Endodermal cell (in vitro differentiated cells): ENCODE measurements at regions not wholly inside any gene's neighbourhood (a gene's known extent, or its start where the extent isn't known, plus 50 kb on each side); places are given as distances from the start of the nearest gene placed in this dataset.

ENCODE experiments used
- DNase-seq: peaks from one replicate; pipeline ENCODE4 v3.0.0-alpha.2; 2017
- H3K27ac ChIP-seq: 2 replicates; pipeline ENCODE4 v1.5.1; 2013; ENCODE audit warnings: mild to moderate bottlenecking, low read depth, low read length, moderate library complexity
- H3K27me3 ChIP-seq: 2 replicates; pipeline ENCODE4 v1.6.1; 2013; ENCODE audit warnings: mild to moderate bottlenecking, low read length, moderate library complexity; ENCODE audit not compliant: insufficient read depth, control insufficient read depth, poor library complexity, severe bottlenecking
- H3K36me3 ChIP-seq: 2 replicates; pipeline ENCODE4 v1.7.0; 2013; ENCODE audit warnings: mild to moderate bottlenecking, low read length, moderate library complexity; ENCODE audit not compliant: control insufficient read depth, insufficient read depth
- H3K4me1 ChIP-seq: one replicate; pipeline ENCODE4 v1.7.0; 2013; ENCODE audit warnings: low read length; ENCODE audit not compliant: control insufficient read depth, insufficient read depth
- H3K4me3 ChIP-seq: 2 replicates; pipeline ENCODE4 v1.5.1; 2013; ENCODE audit warnings: mild to moderate bottlenecking, low read length, moderate library complexity
- H3K9ac ChIP-seq: 2 replicates; pipeline ENCODE4 v1.6.1; 2013; ENCODE audit warnings: mild to moderate bottlenecking, low read length, moderate library complexity; ENCODE audit not compliant: poor library complexity, severe bottlenecking; ENCODE audit errors: extremely low read depth
- H3K9me3 ChIP-seq: 2 replicates; pipeline ENCODE4 v1.6.1; 2013; ENCODE audit warnings: mild to moderate bottlenecking, low read length, moderate library complexity; ENCODE audit not compliant: control insufficient read depth
- H3K27ac Mint-ChIP-seq: 2 replicates; pipeline ENCODE4 v1.8.0; 2020; ENCODE audit warnings: mixed read lengths
- H3K27me3 Mint-ChIP-seq: 2 replicates; pipeline ENCODE4 v1.8.0; 2021; ENCODE audit warnings: mild to moderate bottlenecking, mixed read lengths; ENCODE audit not compliant: insufficient read depth
- H3K36me3 Mint-ChIP-seq: 2 replicates; pipeline ENCODE4 v1.8.0; 2020; ENCODE audit warnings: low read depth, mixed read lengths
- H3K4me1 Mint-ChIP-seq: 2 replicates; pipeline ENCODE4 v1.8.0; 2020; ENCODE audit warnings: mixed read lengths
- H3K4me3 Mint-ChIP-seq: 2 replicates; pipeline ENCODE4 v1.8.0; 2020; ENCODE audit warnings: mild to moderate bottlenecking, moderate library complexity, mixed read lengths
- H3K9me3 Mint-ChIP-seq: 2 replicates; pipeline ENCODE4 v1.8.0; 2020; ENCODE audit warnings: mild to moderate bottlenecking, mixed read lengths
- CTCF ChIP-seq: fragments of 200-600 bp; sonication (generic); conservative IDR thresholded peaks from 2 replicates; pipeline ENCODE4 v1.5.0; 2021; ENCODE audit warnings: antibody characterized with exemption, mild to moderate bottlenecking
- WGBS, 2 experiments: methylation state at CpG; one replicate each; pipeline versions ENCODE4 v1.1.5 to v1.1.7; 2013; ENCODE audit warnings: missing lambda C conversion rate in 2 of 2, mixed read lengths in 1 of 2; ENCODE audit not compliant: insufficient coverage in 1 of 2, insufficient read length in 1 of 2; 5-methylcytosine and 5-hydroxymethylcytosine counted together

GRCh38 chr6:14874975-14875480 is 370.8 kb upstream of the JARID2 start:
- no peak for DNase-seq
- Histone ChIP-seq H3K4me1 (peaks cover 3% of the 10 kb centered on the region), H3K27ac (no peak overlapping the region), H3K36me3 (no peaks in the 10 kb centered on the region), H3K4me3 (no peak overlapping the region), H3K9me3 (no peaks in the 10 kb centered on the region), H3K27me3 (no peaks in the 10 kb centered on the region), H3K9ac (no peak overlapping the region)
- no peaks in the 10 kb centered on the region for H3K27me3 Mint-ChIP-seq
- 95 to 98% methylated on average over 3 to 4 of the region's 4 CpGs for WGBS, 2 experiments
- TF ChIP-seq CTCF, result no peak
- H3K4me1 Mint-ChIP-seq, result peaks cover 25% of the 10 kb centered on the region
- no peak overlapping the region for H3K27ac Mint-ChIP-seq
- H3K4me3 Mint-ChIP-seq, result no peak overlapping the region
- H3K9me3 Mint-ChIP-seq, result no peaks in the 10 kb centered on the region
- H3K36me3 Mint-ChIP-seq, result no peaks in the 10 kb centered on the region

- peaks cover 8% of the 10 kb centered on the region for H3K4me1 ChIP-seq
- H3K4me3 ChIP-seq, result no peak overlapping the region
- no peaks in the 10 kb centered on the region for H3K27me3 Mint-ChIP-seq
- no peaks in the 10 kb centered on the region for H3K27me3 ChIP-seq
- peaks cover 25% of the 10 kb centered on the region for H3K4me1 Mint-ChIP-seq
- no peaks in the 10 kb centered on the region for H3K36me3 ChIP-seq
- WGBS, 2 experiments, result 86 to 94% methylated on average over 5 to 6 of the region's 6 CpGs
- no peaks in the 10 kb centered on the region for H3K9me3 ChIP-seq
- H3K27ac Mint-ChIP-seq, result no peak overlapping the region
- no peaks in the 10 kb centered on the region for H3K9me3 Mint-ChIP-seq
- no peak overlapping the region for H3K4me3 Mint-ChIP-seq
- no peak overlapping the region for H3K27ac ChIP-seq
- no peak for TF ChIP-seq CTCF
- no peak overlapping the region for H3K9ac ChIP-seq
- no peak for DNase-seq
- H3K36me3 Mint-ChIP-seq, result no peaks in the 10 kb centered on the region
These were observed 370.3 kb upstream of the JARID2 start for GRCh38 chr6:14875481-14876063.

GRCh38 chr6:14876778-14877613 is 368.9 kb upstream of the JARID2 start:
- H3K27ac ChIP-seq, result no peak overlapping the region
- no peaks in the 10 kb centered on the region for H3K27me3 ChIP-seq
- H3K4me3 Mint-ChIP-seq, result no peak overlapping the region
- H3K4me3 ChIP-seq, result no peak overlapping the region
- peak overlapping the region; percentile 59 for H3K27ac Mint-ChIP-seq
- peaks cover 26% of the 10 kb centered on the region for H3K4me1 Mint-ChIP-seq
- WGBS, 2 experiments, result 80 to 88% methylated on average over 9 to 11 of the region's 11 CpGs
- H3K4me1 ChIP-seq, result peaks cover 8% of the 10 kb centered on the region
- no peaks in the 10 kb centered on the region for H3K9me3 Mint-ChIP-seq
- H3K9me3 ChIP-seq, result no peaks in the 10 kb centered on the region
- no peak for TF ChIP-seq CTCF
- no peaks in the 10 kb centered on the region for H3K36me3 Mint-ChIP-seq
- H3K9ac ChIP-seq, result no peak overlapping the region
- DNase-seq, result no peak
- H3K27me3 Mint-ChIP-seq, result no peaks in the 10 kb centered on the region
- no peaks in the 10 kb centered on the region for H3K36me3 ChIP-seq
